Renal pelvis (tissue), 1 donor: ENCODE measurements at regions not wholly inside any gene's neighbourhood (a gene's known extent, or its start where the extent isn't known, plus 50 kb on each side); places are given as distances from the start of the nearest gene placed in this dataset.
A peak's percentile ranks its signal among the peaks of the same experiment; 100 is the strongest.
"Not testable (repeated sequence)": the region's sequence is repeated elsewhere in the genome, so short reads cannot be mapped to it uniquely, and the experiment has no call there.

ENCODE experiments used
- DNase-seq: peaks from one replicate; pipeline ENCODE4 v3.0.0-alpha.2; 2013

DNA sequence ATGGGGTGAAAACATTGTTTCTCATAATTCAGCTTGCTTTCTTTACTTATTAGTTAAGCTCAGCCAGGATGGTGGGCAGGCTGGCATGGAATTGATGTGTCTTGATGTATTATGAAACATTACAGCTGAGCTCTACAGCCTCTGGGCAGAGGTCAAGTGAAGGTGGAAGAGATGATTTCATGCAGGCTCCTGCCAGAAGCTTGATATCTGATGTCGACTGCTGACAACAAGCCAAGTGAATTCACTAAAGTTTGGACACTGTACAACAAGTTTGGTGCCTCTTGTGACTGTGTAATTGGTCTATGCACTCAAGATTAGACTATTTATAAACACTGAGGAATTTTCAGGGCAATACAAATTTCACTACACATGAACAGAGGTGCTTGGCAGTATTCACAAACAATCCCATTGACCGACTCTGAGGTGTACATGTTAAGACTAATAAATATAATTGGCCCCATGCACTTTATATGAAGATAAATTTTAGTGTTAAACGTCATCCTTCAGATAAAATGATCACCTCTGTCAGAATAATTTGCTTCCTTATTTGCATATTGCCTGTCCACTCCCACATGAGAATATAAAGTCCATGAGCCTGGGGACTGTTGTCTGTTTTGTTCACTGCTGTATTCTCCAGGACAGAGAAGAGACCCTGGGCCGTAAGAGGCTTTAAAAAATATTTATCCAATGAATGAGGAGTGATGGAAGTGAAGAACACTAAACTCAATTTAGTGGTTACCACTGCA lies 612.2 kb downstream of the IQCM start:
- no peak for DNase-seq

DNA sequence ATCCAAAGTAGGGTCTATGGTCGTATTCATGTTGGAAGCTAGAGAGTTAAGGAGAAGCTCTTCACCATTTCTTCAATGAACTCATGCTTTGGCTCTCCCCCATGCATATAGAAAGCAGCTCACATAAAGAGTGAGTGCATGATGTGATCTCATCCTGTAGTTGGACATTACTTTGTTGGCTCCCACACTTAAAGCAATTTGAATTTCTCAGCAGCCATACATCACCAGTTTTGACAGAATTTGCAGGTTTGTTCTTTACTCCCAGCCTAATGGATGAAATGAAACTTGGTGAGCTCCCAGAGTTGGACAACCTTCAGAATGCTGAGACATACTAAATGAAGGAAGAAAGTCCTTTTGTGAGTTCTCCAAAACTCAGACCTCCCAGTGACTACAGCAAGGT lies 613.5 kb downstream of the IQCM start:
- DNase-seq = no peak

- DNase-seq = no peak
Measured at GRCh38 chr4:149199594-149199993, 616.0 kb downstream of the IQCM start.

GRCh38 chr4:149194061-149194460 lies 621.6 kb downstream of the IQCM start:
- no peak for DNase-seq

- no peak for DNase-seq
Measured at GRCh38 chr4:149187726-149188125, 627.9 kb downstream of the IQCM start.

DNA sequence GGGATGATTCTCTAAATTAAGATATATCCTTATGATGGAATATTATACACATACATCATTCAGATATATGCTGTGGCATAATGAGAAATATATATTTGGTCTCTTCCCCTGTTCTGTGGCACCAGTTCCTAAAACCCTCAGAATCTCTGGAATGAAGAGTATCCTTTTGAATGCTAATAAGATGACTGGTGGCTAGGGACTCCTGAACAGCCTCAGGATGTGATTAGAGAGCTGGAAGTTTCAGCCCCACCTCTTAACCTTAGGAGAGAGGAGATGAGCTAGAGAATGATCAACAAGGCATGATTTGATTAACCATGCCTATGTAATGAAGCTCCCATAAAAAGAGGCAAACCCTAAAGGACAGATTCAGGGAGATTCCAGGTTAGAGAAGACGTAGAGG lies 632.0 kb downstream of the IQCM start:
- no peak for DNase-seq

DNA sequence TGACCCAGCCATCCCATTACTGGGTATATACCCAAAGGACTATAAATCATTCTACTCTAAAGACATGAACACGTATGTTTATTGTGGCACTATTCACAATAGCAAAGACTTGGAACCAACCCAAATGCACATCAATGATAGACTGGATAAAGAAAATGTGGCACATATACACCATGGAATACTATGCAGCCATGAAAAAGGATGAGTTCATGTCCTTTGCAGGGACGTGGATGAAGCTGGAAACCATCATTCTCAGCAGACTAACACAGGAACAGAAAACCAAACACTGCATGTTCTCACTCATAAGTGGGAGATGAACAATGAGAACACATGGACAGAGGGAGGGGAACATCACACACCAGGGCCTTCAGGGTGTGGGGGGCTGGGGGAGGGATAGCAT lies 634.2 kb downstream of the IQCM start:
- not testable (repeated sequence) for DNase-seq

GRCh38 chr4:149176039-149176438 lies 639.6 kb downstream of the IQCM start:
- DNase-seq = no peak

DNA sequence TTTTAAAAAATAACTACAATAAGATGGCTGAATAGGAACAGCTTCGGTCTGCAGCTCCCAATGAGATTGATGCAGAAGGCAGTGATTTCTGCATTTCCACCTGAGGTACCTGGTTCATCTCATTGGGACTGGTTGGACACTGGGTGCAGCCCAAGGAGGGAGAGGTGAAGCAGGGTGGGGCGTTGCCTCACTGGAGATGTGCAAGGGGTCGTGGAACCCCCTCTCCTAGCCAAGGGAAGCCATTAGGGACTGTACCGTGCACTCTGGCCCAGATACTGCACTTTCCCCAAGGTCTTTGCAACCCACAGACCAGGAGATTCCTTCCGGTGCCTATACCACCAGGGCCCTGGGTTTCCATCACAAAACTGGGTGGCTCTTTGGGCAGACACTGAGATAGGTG lies 640.1 kb downstream of the IQCM start:
- DNase-seq = no peak

- no peak for DNase-seq
Measured at GRCh38 chr4:149173241-149174013, 642.2 kb downstream of the IQCM start.

GRCh38 chr4:149168645-149169044 lies 647.0 kb downstream of the IQCM start:
- no peak for DNase-seq

DNA sequence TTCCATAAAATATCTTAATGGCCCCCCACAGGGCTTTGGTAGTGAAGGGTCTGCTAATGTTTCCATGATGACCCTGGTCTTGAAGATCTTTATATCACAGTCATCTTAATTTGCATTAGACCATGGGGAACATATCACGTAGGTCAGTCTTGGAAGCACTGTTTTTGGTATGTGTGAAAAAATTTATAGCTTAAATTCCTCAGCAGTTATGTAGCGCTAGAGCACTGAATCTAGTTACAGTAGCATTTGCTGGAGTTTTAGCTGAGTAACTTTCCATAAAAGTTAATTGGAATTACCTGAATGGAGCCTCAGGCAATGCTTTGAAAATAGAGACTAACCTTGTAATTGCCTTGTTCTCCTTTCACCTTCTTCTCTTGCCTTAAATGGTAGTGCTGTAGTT lies 648.8 kb downstream of the IQCM start:
- DNase-seq = peak; percentile 34

GRCh38 chr4:149166365-149166764 lies 649.3 kb downstream of the IQCM start:
- DNase-seq = no peak

- DNase-seq = no peak
Measured at GRCh38 chr4:149164282-149164681, 651.4 kb downstream of the IQCM start.

DNA sequence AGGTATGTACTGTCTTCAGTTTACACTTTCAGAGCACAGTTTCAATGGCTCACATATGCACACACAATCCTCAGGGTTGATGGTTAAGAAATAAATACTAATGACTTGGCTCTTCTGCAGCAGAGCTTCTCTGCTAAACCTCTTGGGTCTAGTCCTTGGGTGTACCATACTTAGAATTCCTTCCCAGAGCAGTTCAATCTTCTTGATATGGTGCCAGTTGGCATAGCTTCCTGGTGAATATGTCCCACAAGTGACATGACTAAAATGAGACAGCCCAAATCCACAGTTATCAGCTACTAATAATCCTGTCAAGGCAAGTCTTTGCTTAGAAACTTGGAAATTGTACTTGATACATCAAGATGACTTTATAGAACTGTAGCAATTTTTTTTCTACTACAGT lies 654.4 kb downstream of the IQCM start:
- no peak for DNase-seq

GRCh38 chr4:149160370-149160769 lies 655.3 kb downstream of the IQCM start:
- no peak for DNase-seq

DNA sequence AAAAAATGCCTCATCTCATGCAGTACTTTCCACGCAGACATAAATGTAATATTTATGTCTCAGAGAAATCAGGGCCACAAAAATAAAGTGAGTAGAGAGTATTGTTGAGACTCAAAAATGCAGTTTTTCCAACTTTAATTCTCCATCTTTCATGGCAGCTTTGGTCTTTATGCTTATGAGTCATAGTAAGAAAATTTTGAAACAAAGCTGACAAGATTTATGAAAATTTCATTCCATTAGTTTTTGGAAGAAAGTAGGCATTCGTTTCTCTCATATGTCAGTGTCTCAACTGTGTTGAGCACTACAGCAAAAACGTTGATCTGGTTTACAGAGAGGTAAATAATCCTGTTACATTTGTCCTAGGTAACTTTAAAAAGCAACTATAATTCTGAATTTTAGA lies 656.8 kb downstream of the IQCM start:
- no peak for DNase-seq

DNA sequence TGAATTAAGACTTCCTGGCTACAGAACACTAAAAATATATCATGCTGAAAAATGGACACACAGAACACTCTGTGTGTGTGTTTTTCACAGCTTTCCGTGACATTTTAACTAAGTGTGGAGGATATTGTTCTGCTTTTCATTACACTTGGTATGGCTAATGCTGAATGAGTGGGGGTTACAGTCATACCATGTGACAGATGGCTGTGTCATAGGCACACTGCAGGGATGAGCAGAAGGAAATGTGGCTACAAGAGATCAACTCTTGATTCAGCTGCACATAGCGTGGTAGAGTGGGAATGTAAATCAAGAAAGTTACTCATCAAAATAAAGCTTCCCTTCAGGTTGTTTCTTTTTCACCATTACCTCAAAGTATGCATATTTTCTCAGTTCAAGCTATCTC lies 669.8 kb downstream of the IQCM start:
- no peak for DNase-seq

DNA sequence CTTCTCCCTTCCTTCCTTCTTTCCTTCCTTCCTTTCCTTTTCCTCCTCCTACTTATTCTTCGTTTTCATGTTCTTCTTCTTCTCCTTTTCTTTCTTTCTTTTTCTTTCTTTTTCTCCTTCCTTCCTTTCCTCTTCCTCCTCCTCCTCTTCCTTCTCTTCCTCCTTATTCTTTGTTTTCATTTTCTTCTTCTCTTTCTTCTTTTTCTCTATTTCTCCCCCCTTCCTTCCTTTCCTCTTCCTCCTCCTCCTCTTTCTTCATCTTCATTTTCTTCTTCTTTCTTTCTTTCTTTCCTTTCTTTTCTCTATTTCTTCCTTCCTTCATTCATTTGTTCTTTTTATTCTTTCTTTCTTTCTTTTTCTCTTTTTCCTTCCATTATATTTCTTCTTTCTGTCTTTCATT lies 671.6 kb downstream of the IQCM start:
- no peak for DNase-seq

DNA sequence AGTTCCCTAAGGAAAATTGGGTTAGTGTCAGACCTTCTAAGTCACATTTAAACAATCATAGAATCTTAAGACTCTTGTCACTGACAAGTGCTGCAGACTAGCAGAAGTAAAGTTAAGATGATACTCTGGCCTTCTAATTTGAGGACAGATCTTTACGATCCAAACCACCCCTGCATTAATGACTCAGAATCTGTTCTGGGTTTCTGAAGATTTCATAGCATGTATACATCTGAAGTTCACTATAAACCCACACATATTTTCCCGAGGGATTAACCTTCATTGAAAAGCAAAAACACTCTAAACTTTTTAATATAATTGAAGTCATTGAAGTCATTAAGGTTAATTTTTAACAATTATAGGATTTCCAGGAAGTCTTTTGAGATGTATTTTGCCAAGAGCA lies 674.3 kb downstream of the IQCM start:
- no peak for DNase-seq

- no peak for DNase-seq
Measured at GRCh38 chr4:149140841-149141240, 674.8 kb downstream of the IQCM start.

DNA sequence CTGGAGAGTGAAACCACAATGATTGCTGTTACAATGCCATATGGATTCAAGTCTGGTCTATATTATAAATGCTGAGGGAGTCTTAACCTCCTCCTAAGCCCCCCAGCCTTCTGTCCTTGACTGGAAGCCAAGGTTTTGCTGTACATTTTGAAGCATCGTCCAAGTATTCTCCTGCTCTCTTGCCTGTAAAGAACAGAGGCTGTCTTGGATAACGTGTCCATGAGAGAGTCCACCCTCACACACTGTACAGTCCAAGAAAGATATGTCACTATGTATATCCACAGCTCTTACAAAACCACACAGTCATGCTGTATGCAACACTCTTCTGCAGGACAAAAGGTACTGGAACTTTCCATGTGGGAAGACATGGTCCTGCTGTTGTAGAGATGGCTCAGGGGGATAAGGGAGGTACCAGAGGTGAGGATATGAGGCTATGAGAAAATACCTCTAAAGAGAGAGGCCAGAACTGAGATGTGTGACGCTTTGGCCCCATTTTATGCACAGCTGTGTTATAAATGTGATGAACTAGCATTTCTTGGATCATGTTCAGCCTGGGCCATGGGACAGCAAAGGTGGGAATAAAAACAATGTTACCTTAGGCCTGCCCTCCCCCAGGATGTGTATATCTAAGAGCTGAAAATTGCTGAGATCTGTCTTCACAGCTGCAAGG lies 678.6 kb downstream of the IQCM start:
- no peak for DNase-seq

DNA sequence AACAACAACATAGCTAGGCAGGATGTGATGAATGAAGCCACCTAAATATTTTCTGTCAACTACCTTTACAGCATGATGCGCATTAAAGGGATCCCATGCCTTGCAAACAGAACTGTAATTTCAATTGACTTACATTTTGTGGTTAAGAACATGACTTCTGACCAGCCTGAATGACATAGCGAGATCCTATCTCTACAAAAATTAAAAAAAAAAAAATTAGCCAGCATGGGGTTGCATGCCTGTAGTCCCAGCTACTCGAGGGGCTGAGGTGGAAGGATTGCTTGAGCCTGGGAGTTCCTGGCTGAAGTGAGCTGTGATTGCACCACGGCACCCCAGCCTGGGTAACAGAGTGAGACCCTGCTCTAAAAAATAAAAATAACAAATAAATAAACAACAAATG lies 680.6 kb downstream of the IQCM start:
- DNase-seq = no peak
